Activated naive CD8-positive, alpha-beta T cell treated with anti-CD3 and anti-CD28 coated beads, Interleukin-2, amount 10 ng/mL, durations not matched to agents 7 days and 5 days (primary cell): ENCODE measurements at regions not wholly inside any gene's neighbourhood (a gene's known extent, or its start where the extent isn't known, plus 50 kb on each side); places are given as distances from the start of the nearest gene placed in this dataset.

ENCODE experiments used
- ATAC-seq: fragments of 150-1000 bp; cut with Tn5 transposase; one replicate; pipeline ENCODE4 v1.10.0; 2021; ENCODE audit warnings: low read depth, moderate library complexity
- POLR2A ChIA-PET: fragments of 350-600 bp; sonication (Branson Sonifier 250); formaldehyde crosslinking; loops from one replicate; lab custom pipeline; 2021; ENCODE audit warnings: antibody characterized with exemption; lab: Charles Lee
- DNase-seq: peaks from one replicate; pipeline ENCODE4 v3.0.0; 2021
- H3K27ac Mint-ChIP-seq: one replicate; pipeline ENCODE4 v1.8.0; 2022; ENCODE audit warnings: mild to moderate bottlenecking, mixed read lengths
- H3K27me3 Mint-ChIP-seq: one replicate; pipeline ENCODE4 v1.8.0; 2022; ENCODE audit warnings: mild to moderate bottlenecking, moderate library complexity, mixed read lengths
- H3K36me3 Mint-ChIP-seq: one replicate; pipeline ENCODE4 v1.8.0; 2021; ENCODE audit warnings: mild to moderate bottlenecking, mixed read lengths
- H3K4me1 Mint-ChIP-seq: one replicate; pipeline ENCODE4 v1.8.0; 2021; ENCODE audit warnings: mixed read lengths
- H3K4me3 Mint-ChIP-seq: one replicate; pipeline ENCODE4 v1.8.0; 2022; ENCODE audit warnings: mild to moderate bottlenecking, moderate library complexity, mixed read lengths
- H3K9me3 Mint-ChIP-seq: one replicate; pipeline ENCODE4 v1.8.0; 2021; ENCODE audit warnings: mixed read lengths

DNA sequence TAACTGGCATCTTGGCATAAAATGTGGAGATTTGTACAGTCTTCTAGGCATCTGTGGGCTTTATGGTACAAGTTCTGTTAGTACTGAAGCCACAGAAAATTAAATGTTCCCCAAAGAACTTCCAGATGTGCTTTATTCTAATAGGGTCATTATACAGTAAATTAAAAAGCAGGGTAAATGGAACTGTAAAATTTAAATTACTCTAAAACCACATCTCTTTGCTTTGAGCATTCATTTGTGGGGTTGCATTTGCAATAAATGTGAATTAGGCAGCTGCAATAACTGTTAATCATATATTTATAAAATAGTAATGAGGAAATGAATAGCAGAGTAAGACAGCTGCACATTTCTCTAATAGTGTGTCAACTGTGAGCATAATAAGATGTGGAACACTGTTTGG lies 151.5 kb downstream of the BUB3 start:
- ATAC-seq (no peak), DNase-seq (no peak)
- Mint-ChIP-seq H3K4me3 (no peak overlapping the region), H3K27me3 (peaks cover 1% of the 10 kb centered on the region), H3K4me1 (no peaks in the 10 kb centered on the region), H3K36me3 (no peaks in the 10 kb centered on the region), H3K9me3 (no peaks in the 10 kb centered on the region), H3K27ac (no peak overlapping the region)
- POLR2A ChIA-PET = no interaction called here

DNA sequence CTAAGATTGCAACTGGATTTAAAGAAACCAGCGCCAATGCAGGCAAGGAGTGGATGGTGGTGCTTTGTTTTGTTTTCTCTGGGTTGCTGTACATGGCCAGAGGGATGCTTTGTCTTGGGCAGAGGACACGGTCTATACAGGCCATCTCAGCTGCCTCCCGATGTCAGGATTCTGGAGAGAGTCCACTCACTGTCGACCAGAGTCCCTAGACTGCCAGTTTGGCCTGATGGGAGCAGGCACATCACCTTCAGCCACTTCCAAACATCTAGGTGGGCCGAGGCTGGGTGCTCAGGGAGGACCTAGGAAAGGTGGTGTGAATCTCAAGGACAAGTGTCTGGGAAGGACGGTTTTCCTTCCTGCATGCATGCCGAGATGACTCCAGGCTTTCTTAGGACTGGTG lies 152.1 kb downstream of the BUB3 start:
- H3K4me3 Mint-ChIP-seq = no peak overlapping the region
- H3K4me1 Mint-ChIP-seq = no peaks in the 10 kb centered on the region
- POLR2A ChIA-PET = no interaction called here
- ATAC-seq (no peak), DNase-seq (no peak)
- H3K27ac Mint-ChIP-seq = no peak overlapping the region
- no peaks in the 10 kb centered on the region for H3K36me3 Mint-ChIP-seq
- no peaks in the 10 kb centered on the region for H3K9me3 Mint-ChIP-seq
- H3K27me3 Mint-ChIP-seq = peaks cover 1% of the 10 kb centered on the region

DNA sequence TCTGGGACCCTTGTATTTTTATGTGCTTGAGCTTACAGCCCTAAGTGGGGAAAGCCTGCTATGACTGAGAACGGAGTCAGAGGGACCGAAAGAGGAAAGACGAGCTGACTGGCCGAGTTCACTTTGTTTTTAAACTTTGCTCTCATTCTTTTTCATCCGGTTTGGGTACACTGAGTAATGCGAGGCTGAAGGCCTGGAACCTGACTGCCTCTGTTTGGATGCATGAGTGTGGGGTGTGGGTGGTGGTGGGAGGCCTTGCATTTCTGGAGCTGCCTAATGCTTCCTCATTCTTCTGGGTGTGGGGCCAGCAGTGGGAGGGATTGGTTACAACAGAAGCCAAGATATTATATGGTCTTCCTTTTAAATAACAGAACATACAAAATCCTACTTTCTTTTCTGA lies 155.5 kb downstream of the BUB3 start:
- Mint-ChIP-seq H3K27me3 (peaks cover 1% of the 10 kb centered on the region), H3K27ac (no peak overlapping the region), H3K36me3 (no peaks in the 10 kb centered on the region), H3K9me3 (no peaks in the 10 kb centered on the region), H3K4me1 (no peaks in the 10 kb centered on the region), H3K4me3 (no peak overlapping the region)
- ATAC-seq (no peak), DNase-seq (no peak)
- POLR2A ChIA-PET = no interaction called here

DNA sequence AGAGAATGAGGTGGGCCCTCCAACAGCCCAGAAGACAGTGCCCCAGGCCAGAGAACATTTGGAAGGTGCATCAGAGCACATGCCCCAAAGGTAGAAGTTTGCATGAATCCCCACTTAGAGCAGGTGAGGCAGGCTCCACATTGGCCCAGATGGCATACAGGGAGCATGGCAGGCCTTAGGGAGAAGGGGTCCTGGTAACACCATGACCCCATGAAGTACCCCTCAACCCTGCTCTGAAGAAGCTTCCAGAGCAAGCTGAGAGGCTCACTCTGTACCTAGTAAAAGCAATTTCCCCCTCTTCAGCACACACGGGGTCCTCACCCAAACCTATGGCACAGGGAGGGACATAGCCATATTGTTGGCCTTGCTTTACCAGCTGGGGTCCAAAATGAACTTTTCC lies 162.6 kb downstream of the BUB3 start:
- H3K27ac Mint-ChIP-seq = no peak overlapping the region
- ATAC-seq = no peak
- no peak overlapping the region for H3K4me3 Mint-ChIP-seq
- no peaks in the 10 kb centered on the region for H3K4me1 Mint-ChIP-seq
- no peaks in the 10 kb centered on the region for H3K36me3 Mint-ChIP-seq
- POLR2A ChIA-PET = no interaction called here
- no peak for DNase-seq
- H3K27me3 Mint-ChIP-seq = peaks cover 1% of the 10 kb centered on the region
- H3K9me3 Mint-ChIP-seq = no peaks in the 10 kb centered on the region

DNA sequence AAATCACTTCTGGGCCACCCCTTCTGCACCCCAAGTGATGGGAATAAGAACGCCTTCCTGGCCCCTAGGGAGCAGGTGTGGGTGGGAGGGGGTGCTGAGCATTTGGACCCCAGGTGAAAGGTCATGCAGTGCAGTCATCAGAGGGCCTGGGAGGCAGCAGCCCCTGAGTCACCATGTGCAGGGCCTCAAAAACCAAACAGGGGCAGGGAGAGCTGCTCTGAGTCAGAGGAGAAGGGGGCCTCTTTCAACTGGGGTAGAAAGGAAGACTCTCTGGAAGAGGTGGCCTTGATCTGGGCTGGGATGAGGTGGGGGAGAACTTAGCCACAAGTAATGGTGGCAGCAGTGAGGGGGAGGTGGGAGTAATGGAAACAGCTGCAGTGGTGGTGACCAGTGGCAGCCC lies 164.3 kb downstream of the BUB3 start:
- no peaks in the 10 kb centered on the region for H3K36me3 Mint-ChIP-seq
- H3K27ac Mint-ChIP-seq = no peak overlapping the region
- POLR2A ChIA-PET = no interaction called here
- DNase-seq = no peak
- no peaks in the 10 kb centered on the region for H3K4me1 Mint-ChIP-seq
- ATAC-seq = no peak
- peaks cover 3% of the 10 kb centered on the region for H3K27me3 Mint-ChIP-seq
- no peaks in the 10 kb centered on the region for H3K9me3 Mint-ChIP-seq
- H3K4me3 Mint-ChIP-seq = no peak overlapping the region

DNA sequence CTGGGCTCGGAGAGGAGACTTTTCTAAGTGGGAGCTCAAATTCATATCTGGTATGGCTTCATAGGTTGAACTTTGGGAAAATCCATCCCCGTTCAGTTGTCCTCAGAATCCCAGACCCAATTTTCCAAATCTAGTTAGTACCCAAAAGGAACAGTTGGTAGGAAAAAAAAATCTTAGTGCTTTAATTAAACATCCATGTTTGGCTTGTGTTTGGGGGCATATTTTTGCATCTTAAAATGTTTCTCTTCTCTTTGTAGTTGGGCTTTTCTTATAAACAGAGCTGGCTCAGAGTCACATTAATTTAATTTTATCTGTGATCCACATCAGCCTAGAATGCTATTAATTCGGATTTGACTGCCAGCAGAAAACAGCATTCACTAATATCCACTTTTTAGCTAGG lies 165.9 kb downstream of the BUB3 start:
- Mint-ChIP-seq H3K36me3 (no peaks in the 10 kb centered on the region), H3K9me3 (no peaks in the 10 kb centered on the region), H3K27me3 (peaks cover 3% of the 10 kb centered on the region), H3K4me1 (peaks cover 4% of the 10 kb centered on the region), H3K27ac (no peak overlapping the region), H3K4me3 (no peak overlapping the region)
- POLR2A ChIA-PET = no interaction called here
- ATAC-seq (no peak), DNase-seq (no peak)

DNA sequence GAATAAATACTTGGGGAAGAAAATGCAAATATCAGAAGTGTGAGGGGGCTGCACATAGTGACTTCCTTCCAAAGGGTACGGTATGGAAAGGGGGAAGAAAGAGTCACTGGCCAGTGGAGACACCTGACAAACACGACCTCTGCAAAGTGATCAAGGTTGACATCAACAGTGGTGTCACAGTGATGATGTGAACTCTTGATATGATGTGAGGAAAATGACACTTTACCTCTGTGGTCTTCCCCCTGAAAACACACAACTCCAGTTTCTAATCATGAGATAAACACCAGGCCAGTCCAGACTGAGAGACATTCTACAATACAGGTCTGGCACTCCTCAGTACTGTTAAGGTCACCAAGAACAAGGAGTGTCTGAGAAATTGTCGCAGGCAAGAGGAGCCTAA lies 169.7 kb downstream of the BUB3 start:
- H3K27ac Mint-ChIP-seq = no peak overlapping the region
- H3K4me3 Mint-ChIP-seq = no peak overlapping the region
- peaks cover 7% of the 10 kb centered on the region for H3K9me3 Mint-ChIP-seq
- ATAC-seq (no peak), DNase-seq (no peak)
- peaks cover 4% of the 10 kb centered on the region for H3K4me1 Mint-ChIP-seq
- POLR2A ChIA-PET = no interaction called here
- peaks cover 3% of the 10 kb centered on the region for H3K27me3 Mint-ChIP-seq
- no peaks in the 10 kb centered on the region for H3K36me3 Mint-ChIP-seq

DNA sequence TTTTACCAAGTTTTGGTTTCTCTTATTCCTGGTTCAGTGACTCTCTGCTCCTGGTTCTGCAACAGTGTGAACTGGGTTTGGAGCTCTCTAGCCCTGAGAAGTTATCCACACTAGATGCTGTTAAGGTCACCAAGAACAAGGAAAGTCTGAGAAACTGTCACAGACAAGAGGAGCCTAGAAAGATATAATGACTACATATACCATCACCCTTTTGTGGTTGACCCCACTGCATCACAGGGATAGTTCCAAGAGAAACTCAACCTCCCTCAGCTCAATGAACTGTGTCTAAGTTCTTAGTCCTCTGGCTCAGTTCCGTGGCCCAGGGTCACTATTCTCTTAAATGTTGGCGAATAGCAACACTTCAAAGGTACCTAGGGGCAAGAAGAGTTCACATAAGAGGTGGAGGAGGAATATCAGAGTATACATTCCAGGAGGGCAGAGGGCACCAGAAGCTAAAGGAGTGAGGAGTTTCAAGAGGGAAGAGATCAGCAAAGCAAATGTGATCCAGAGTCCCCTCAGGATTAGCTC lies 171.5 kb downstream of the BUB3 start:
- H3K9me3 Mint-ChIP-seq = peaks cover 7% of the 10 kb centered on the region
- no peak for ATAC-seq
- H3K27me3 Mint-ChIP-seq = peaks cover 3% of the 10 kb centered on the region
- H3K36me3 Mint-ChIP-seq = no peaks in the 10 kb centered on the region
- no peak overlapping the region for H3K27ac Mint-ChIP-seq
- H3K4me1 Mint-ChIP-seq = peaks cover 4% of the 10 kb centered on the region
- no peak for DNase-seq
- POLR2A ChIA-PET = no interaction called here
- no peak overlapping the region for H3K4me3 Mint-ChIP-seq

DNA sequence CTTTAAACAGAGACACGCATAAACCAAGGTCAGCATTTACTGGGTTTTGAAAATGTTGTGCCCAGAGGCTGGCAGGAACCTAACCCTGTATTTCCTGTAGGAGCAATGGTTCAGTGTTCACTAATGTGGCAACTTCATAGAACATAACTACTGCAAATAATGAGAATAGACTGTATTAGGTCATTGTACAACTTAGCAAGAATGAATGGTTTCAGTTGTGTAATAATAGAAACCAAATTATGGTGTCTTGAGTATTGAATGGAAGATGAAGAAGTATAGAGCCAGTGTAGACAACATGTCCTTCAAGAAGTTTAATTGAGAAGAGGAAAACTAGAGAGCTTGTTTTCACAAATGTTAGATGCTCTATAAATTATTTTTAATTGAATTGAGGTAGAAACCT lies 172.5 kb downstream of the BUB3 start:
- Mint-ChIP-seq H3K27me3 (peaks cover 2% of the 10 kb centered on the region), H3K4me3 (no peak overlapping the region), H3K27ac (no peak overlapping the region), H3K4me1 (peaks cover 4% of the 10 kb centered on the region), H3K9me3 (peaks cover 7% of the 10 kb centered on the region), H3K36me3 (no peaks in the 10 kb centered on the region)
- POLR2A ChIA-PET = no interaction called here
- ATAC-seq = no peak
- DNase-seq = no peak

DNA sequence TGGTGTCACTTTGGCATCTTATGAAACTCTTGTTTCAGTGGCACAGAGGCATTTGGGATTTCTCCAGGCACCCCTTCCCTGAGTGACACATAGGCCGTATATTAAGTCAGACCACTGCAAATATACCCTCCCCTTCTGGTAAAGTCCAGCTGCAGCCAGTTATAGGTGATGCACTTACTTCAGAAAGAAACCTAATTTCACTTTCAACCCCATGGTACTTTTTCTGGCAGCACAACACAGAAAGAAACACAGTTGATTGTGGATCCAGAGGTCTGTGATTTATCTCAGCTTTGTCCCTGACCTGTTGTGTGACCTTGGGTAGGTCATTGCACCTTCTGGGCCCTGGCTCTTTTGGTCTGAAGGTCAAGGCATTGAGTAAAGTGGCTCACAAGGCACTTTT lies 173.2 kb downstream of the BUB3 start:
- no peak overlapping the region for H3K4me3 Mint-ChIP-seq
- peaks cover 7% of the 10 kb centered on the region for H3K9me3 Mint-ChIP-seq
- POLR2A ChIA-PET = no interaction called here
- H3K27me3 Mint-ChIP-seq = peaks cover 2% of the 10 kb centered on the region
- H3K4me1 Mint-ChIP-seq = peaks cover 4% of the 10 kb centered on the region
- no peak overlapping the region for H3K27ac Mint-ChIP-seq
- no peak for ATAC-seq
- no peaks in the 10 kb centered on the region for H3K36me3 Mint-ChIP-seq
- DNase-seq = no peak

DNA sequence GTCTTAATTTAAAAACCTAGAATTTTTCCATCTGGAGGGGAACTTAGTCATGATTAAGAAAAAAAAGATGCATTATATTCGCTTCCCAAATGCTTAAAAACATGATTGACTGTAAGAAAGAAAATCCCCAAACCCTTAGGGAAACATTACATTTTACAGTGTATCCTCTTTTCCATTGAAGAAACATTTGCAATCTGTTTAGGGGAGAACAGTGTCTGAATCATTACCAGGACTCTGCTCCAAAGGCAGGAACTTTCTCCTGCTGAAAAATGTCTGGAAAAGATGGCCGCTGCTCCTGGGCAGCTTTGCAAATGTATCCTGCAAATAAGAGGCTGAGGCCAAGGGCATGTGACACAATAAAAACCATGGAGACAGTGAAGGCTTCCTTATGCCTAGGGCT lies 173.7 kb downstream of the BUB3 start:
- no peak overlapping the region for H3K27ac Mint-ChIP-seq
- no peak overlapping the region for H3K4me3 Mint-ChIP-seq
- DNase-seq = no peak
- no peaks in the 10 kb centered on the region for H3K36me3 Mint-ChIP-seq
- H3K9me3 Mint-ChIP-seq = peaks cover 7% of the 10 kb centered on the region
- ATAC-seq = no peak
- POLR2A ChIA-PET = no interaction called here
- no peaks in the 10 kb centered on the region for H3K27me3 Mint-ChIP-seq
- peaks cover 4% of the 10 kb centered on the region for H3K4me1 Mint-ChIP-seq

DNA sequence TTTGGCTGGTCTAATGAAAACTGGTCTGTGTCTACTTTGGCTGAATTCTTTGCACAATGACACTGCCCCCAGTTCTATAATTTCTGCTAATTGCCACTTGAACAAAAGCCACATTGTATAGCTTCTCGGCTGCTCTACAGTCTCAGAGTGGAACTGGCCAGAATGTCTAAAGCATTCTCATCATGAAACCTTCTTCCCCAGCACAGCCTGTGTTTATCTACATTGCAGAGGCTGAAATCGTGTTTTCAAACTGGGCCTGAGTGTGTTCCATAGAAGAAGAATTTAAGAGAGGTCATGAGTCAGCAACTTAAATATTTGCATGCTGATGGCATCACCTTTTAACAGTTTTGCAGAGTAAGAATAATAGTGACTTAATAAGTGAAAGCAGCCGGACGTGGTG lies 177.2 kb downstream of the BUB3 start:
- no peaks in the 10 kb centered on the region for H3K4me1 Mint-ChIP-seq
- H3K27ac Mint-ChIP-seq = no peak overlapping the region
- peaks cover 3% of the 10 kb centered on the region for H3K9me3 Mint-ChIP-seq
- H3K4me3 Mint-ChIP-seq = no peak overlapping the region
- POLR2A ChIA-PET = no interaction called here
- peaks cover 3% of the 10 kb centered on the region for H3K27me3 Mint-ChIP-seq
- ATAC-seq (no peak), DNase-seq (no peak)
- no peaks in the 10 kb centered on the region for H3K36me3 Mint-ChIP-seq

DNA sequence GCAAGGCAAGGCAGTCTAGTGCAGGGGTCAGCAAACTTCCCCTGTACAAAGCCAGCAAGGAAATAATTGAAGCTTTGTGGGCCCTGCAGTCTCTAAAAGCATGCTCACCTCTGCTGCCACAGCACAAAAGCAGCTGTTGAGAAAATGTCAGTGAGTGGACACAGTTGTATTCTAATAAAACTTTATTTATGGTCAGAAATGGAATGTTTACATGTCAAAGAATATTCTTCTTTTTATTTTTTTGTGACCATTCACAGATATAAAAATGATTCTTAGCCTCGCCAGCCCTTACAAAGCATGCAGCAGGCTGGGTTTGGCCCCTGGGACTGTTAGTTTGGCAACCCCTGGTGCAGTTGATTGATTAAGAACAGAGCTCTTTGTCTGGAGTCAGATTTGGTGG lies 192.4 kb downstream of the BUB3 start:
- DNase-seq = no peak
- ATAC-seq = no peak
- no peak overlapping the region for H3K4me3 Mint-ChIP-seq
- H3K36me3 Mint-ChIP-seq = no peaks in the 10 kb centered on the region
- no peak overlapping the region for H3K27ac Mint-ChIP-seq
- POLR2A ChIA-PET = no interaction called here
- H3K4me1 Mint-ChIP-seq = no peaks in the 10 kb centered on the region
- no peaks in the 10 kb centered on the region for H3K27me3 Mint-ChIP-seq
- no peaks in the 10 kb centered on the region for H3K9me3 Mint-ChIP-seq

DNA sequence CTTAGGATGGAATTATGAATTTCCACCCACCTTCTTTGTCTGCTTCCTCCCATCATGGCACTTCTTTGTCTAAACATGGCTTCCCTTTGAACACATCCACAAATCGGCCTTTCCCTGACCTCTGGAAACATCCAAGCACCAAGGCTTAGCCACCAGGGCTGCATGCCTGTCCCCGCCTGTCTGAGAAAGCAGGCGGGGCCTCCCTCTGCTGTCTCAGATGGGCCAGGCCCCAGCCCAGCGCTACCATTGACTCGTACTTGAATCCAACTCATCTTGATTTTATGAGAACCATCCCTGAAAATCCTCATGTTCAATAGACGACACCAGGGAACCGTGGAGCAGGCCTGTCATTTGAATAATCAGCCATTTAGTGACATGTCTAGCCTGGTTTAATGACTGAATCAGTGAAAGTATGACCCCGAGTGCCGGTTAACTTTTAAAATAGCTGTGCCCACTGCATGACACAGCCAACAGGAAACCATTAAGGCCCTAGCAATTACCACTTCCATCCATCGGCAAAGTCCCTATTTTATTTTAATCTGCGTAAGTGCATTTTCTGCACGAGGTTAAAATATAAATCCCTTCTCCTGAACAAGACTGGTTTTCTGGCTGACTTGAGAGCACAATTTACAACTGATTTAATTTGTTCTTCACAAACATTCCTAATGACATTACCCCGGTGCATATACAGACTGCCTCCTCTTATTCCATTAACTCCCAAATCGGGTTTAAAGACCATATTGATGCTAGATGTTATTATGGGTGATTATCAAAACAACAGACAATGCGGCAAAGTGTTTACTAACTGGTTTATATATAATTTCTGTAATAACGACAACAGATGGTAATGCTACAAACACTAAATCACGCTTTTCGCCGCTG lies 194.7 kb downstream of the BUB3 start:
- no peaks in the 10 kb centered on the region for H3K36me3 Mint-ChIP-seq
- POLR2A ChIA-PET = no interaction called here
- no peaks in the 10 kb centered on the region for H3K9me3 Mint-ChIP-seq
- no peak for DNase-seq
- H3K4me3 Mint-ChIP-seq = no peak overlapping the region
- no peaks in the 10 kb centered on the region for H3K4me1 Mint-ChIP-seq
- no peak for ATAC-seq
- no peak overlapping the region for H3K27ac Mint-ChIP-seq
- no peaks in the 10 kb centered on the region for H3K27me3 Mint-ChIP-seq
